CMK (cell line): ENCODE measurements at regions not wholly inside any gene's neighbourhood (a gene's known extent, or its start where the extent isn't known, plus 50 kb on each side); places are given as distances from the start of the nearest gene placed in this dataset.

ENCODE experiments used
- DNase-seq: peaks from one replicate; pipeline ENCODE4 v3.0.0-alpha.2; 2010; ENCODE audit warnings: low read depth

GRCh38 chr2:11102956-11103860 lies 52.1 kb upstream of the SLC66A3 start:
- no peak for DNase-seq

DNA sequence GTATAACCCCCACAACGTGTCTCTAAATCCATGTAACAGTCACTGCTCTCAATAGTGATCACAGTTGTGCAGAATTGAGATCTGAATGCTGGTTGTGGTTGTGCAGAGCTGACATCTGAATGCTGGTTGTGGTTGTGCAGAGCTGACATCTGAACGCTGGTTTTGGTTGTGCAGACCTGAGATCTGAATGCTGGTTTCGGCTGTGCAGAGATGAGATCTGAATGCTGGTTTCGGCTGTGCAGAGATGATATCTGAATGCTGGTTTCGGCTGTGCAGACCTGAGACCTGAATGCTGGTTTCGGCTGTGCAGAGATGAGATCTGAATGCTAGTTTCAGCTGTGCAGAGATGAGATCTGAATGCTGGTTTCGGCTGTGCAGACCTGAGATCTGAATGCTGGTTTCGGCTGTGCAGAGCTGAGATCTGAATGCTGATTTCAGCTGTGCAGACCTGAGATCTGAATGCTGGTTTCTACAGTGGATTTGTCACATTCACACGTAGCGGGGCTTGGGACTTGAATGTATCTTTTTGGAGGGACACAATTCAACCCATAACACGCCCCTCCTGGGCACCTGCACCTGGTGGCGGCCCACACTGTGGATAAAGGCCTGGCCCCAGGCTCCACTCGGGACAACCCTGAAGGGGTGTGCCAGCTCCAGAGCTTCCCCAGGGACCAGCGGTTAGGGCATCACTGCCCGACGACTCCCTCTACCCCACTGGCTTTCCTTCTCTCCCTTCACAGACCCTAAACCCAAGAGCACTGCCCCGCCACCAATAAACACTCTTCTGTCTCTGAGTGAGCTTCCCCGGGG lies 51.1 kb upstream of the SLC66A3 start:
- DNase-seq = no peak

- no peak for DNase-seq
Observed at GRCh38 chr2:11104794-11105660, 50.2 kb upstream of the SLC66A3 start.
